Keratinocyte (primary cell): ENCODE measurements at regions not wholly inside any gene's neighbourhood (a gene's known extent, or its start where the extent isn't known, plus 50 kb on each side); places are given as distances from the start of the nearest gene placed in this dataset.

ENCODE experiments used
- EZH2 ChIP-seq: IDR thresholded peaks from one replicate; pipeline ENCODE4 v1.6.1; 2012; ENCODE audit warnings: inconsistent platforms, mild to moderate bottlenecking, low read length, moderate library complexity
- TF ChIP-seq, protein P1 (sequence below), 3 experiments: IDR thresholded peaks in 1 of 3; conservative IDR thresholded peaks in 1 of 3; optimal IDR thresholded peaks in 1 of 3; 2 replicates in 2 of 3; 3 replicates in 1 of 3; pipeline versions ENCODE3 to v1.5.1; 2011; ENCODE audit warnings: low read length in 3 of 3, mild to moderate bottlenecking in 3 of 3, moderate library complexity in 2 of 3, control low read depth in 1 of 3, inconsistent platforms in 1 of 3; ENCODE audit not compliant: insufficient read depth in 2 of 3; ENCODE audit errors: extremely low read depth in 1 of 3

DNA sequence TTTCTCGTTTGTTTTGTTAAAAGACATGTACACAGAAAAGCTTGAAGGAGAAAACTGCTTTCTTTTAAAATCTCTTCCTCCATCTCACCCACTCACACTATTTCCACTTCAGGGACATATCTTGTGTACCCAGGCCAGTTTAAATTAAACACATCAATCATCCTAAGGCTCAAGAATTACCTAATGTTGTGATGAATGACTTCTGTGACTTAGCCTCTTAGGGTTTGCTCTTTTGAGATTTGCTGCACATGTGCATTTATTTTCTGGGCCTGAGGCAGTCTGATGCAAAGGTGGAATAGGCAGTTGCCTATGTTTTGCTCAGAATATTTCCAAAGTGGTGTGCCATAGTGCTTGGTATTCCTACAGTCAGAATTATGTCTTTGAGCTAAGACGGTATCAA is 439.9 kb upstream of the CHD1 start:
- TF ChIP-seq, protein P1, sequence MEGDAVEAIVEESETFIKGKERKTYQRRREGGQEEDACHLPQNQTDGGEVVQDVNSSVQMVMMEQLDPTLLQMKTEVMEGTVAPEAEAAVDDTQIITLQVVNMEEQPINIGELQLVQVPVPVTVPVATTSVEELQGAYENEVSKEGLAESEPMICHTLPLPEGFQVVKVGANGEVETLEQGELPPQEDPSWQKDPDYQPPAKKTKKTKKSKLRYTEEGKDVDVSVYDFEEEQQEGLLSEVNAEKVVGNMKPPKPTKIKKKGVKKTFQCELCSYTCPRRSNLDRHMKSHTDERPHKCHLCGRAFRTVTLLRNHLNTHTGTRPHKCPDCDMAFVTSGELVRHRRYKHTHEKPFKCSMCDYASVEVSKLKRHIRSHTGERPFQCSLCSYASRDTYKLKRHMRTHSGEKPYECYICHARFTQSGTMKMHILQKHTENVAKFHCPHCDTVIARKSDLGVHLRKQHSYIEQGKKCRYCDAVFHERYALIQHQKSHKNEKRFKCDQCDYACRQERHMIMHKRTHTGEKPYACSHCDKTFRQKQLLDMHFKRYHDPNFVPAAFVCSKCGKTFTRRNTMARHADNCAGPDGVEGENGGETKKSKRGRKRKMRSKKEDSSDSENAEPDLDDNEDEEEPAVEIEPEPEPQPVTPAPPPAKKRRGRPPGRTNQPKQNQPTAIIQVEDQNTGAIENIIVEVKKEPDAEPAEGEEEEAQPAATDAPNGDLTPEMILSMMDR (optimal IDR thresholded peaks at IDR 0.05 in 1 of 3, IDR thresholded peaks at IDR 0.05 in 1 of 3, conservative IDR thresholded peaks at IDR 0.05 in 1 of 3; ENCODE audit: extremely low read depth in 1 of 3, insufficient read depth in 2 of 3, low read length in 3 of 3): no peak
- no peak for TF ChIP-seq EZH2
